ENCODE measurements at regions not wholly inside any gene's neighbourhood (a gene's known extent, or its start where the extent isn't known, plus 50 kb on each side); places are given as distances from the start of the nearest gene placed in this dataset.
"Not testable (repeated sequence)": the region's sequence is repeated elsewhere in the genome, so short reads cannot be mapped to it uniquely, and the experiment has no call there.

- no peak for ATAC-seq
- DNase-seq, result no peak
These were observed 913.4 kb upstream of the RAG2 start for GRCh38 chr11:37511425-37511933.

GRCh38 chr11:37509506-37509905 is 911.5 kb upstream of the RAG2 start:
- DNase-seq (no peak), ATAC-seq (no peak)

GRCh38 chr11:37506531-37506930 is 908.5 kb upstream of the RAG2 start:
- no peak for ATAC-seq
- DNase-seq, result no peak

GRCh38 chr11:37505406-37505805 is 907.4 kb upstream of the RAG2 start:
- ATAC-seq (no peak), DNase-seq (no peak)

GRCh38 chr11:37504921-37505320 is 906.9 kb upstream of the RAG2 start:
- ATAC-seq, result no peak
- no peak for DNase-seq

GRCh38 chr11:37504060-37504611 is 906.1 kb upstream of the RAG2 start:
- DNase-seq, result no peak
- ATAC-seq, result peak; percentile 81

GRCh38 chr11:37503411-37504059 is 905.5 kb upstream of the RAG2 start:
- ATAC-seq (peak; percentile 48), DNase-seq (no peak)

GRCh38 chr11:37502202-37502601 is 904.2 kb upstream of the RAG2 start:
- ATAC-seq (no peak), DNase-seq (no peak)

GRCh38 chr11:37500425-37500824 is 902.4 kb upstream of the RAG2 start:
- no peak for DNase-seq
- peak; percentile 50 for ATAC-seq

GRCh38 chr11:37497326-37497725 is 899.3 kb upstream of the RAG2 start:
- DNase-seq (no peak), ATAC-seq (no peak)

- DNase-seq (no peak), ATAC-seq (no peak)
These were observed 898.2 kb upstream of the RAG2 start for GRCh38 chr11:37496201-37496600.

- ATAC-seq, result no peak
- no peak for DNase-seq
These were observed 886.3 kb upstream of the RAG2 start for GRCh38 chr11:37484298-37484697.

- ATAC-seq (no peak), DNase-seq (no peak)
These were observed 885.7 kb upstream of the RAG2 start for GRCh38 chr11:37483761-37484160.

GRCh38 chr11:37474889-37475288 is 876.9 kb upstream of the RAG2 start:
- no peak for ATAC-seq
- DNase-seq, result no peak

GRCh38 chr11:37468344-37468743 is 870.3 kb upstream of the RAG2 start:
- ATAC-seq, result no peak

GRCh38 chr11:37465221-37465620 is 867.2 kb upstream of the RAG2 start:
- DNase-seq (no peak), ATAC-seq (no peak)

More at GRCh38 chr11:37468344-37468743, 870.3 kb upstream of the RAG2 start:
- DNase-seq, result no peak

- DNase-seq (no peak), ATAC-seq (no peak)
These were observed 861.4 kb upstream of the RAG2 start for GRCh38 chr11:37459456-37459855.

- no peak for DNase-seq
- ATAC-seq, result no peak
These were observed 858.7 kb upstream of the RAG2 start for GRCh38 chr11:37456746-37457145.

- no peak for ATAC-seq
- DNase-seq, result no peak
These were observed 853.9 kb upstream of the RAG2 start for GRCh38 chr11:37451903-37452302.

GRCh38 chr11:37450613-37451012 is 852.6 kb upstream of the RAG2 start:
- DNase-seq, result no peak

GRCh38 chr11:37449146-37449545 is 851.1 kb upstream of the RAG2 start:
- ATAC-seq (no peak), DNase-seq (no peak)

More at GRCh38 chr11:37450613-37451012, 852.6 kb upstream of the RAG2 start:
- peak; percentile 68 for ATAC-seq

GRCh38 chr11:37442576-37442975 is 844.5 kb upstream of the RAG2 start:
- no peak for DNase-seq
- ATAC-seq, result no peak

- not testable (repeated sequence) for ATAC-seq, DNase-seq
These were observed 833.7 kb upstream of the RAG2 start for GRCh38 chr11:37431633-37432230.

All from stimulated activated naive CD8-positive, alpha-beta T cell treated with anti-CD3 and anti-CD28 coated beads, Interleukin-15, Interleukin-2, amounts not matched to agents 100 U/mL and 50 U/mL, for 24 hours (primary cell).